HepG2 (cell line): ENCODE measurements at regions not wholly inside any gene's neighbourhood (a gene's known extent, or its start where the extent isn't known, plus 50 kb on each side); places are given as distances from the start of the nearest gene placed in this dataset.

Experiments
- ATAC-seq: fragments of 200-7000 bp; cut with Tn5 transposase; 3 replicates; pipeline ENCODE4 v1.9.1; 2020; ENCODE audit warnings: mild to moderate bottlenecking, moderate library complexity
- BruUV-seq: library from RNA; stranded (reverse); fragments of 400-500 nt; replicated peaks from 2 replicates; lab custom pipeline; 2021; lab: Mats Ljungman, UMichigan
- CTCF ChIA-PET: fragments of 300-600 bp; formaldehyde crosslinking; extraction: SDS; loops from one replicate; lab custom pipeline; 2021; ENCODE audit warnings: low total read pairs, inconsistent platforms, low intra/inter-chr PET ratio; lab: Yijun Ruan, JAX
- POLR2A ChIA-PET: fragments of 350-600 bp; sonication (Branson Sonifier 250); formaldehyde crosslinking; loops from one replicate; lab custom pipeline; 2020; ENCODE audit warnings: antibody characterized with exemption, inconsistent platforms; lab: Yijun Ruan, JAX
- DNase-seq: peaks from one replicate; pipeline ENCODE4 v3.0.0-alpha.2; 2015; ENCODE audit warnings: low spot score
- FAIRE-seq: peaks from 3 replicates; lab custom pipeline; 2011; peaks lifted over from hg19 to GRCh38; lab: Jason Lieb, UNC
- H2AFZ ChIP-seq: one replicate; pipeline ENCODE4 v1.6.1; 2011; ENCODE audit warnings: low read length, inconsistent platforms
- H3K27ac ChIP-seq: fragments of 300-600 bp; 3 replicates; pipeline ENCODE4 v1.8.0; 2011; ENCODE audit warnings: mixed run types, mild to moderate bottlenecking, mixed read lengths, low read length, inconsistent platforms; ENCODE audit not compliant: insufficient read depth; ENCODE audit errors: extremely low read length
- H3K27me3 ChIP-seq, 2 experiments: fragments of 200-600 bp in 1 of 2; 2 replicates in 1 of 2; 3 replicates in 1 of 2; pipeline versions ENCODE4 v1.6.0 to v1.8.0; 2011; ENCODE audit warnings: low read length in 2 of 2, mild to moderate bottlenecking in 2 of 2, moderate library complexity in 2 of 2, inconsistent platforms in 1 of 2; ENCODE audit not compliant: insufficient read depth in 2 of 2, control insufficient read depth in 1 of 2
- H3K36me3 ChIP-seq, 2 experiments: fragments of 200-600 bp in 1 of 2; replicated peaks in 1 of 2; 2 replicates in 1 of 2; 3 replicates in 1 of 2; pipeline versions ENCODE4 v1.5.1 to v1.8.0; 2011; ENCODE audit warnings: low read length in 2 of 2, inconsistent platforms in 1 of 2; ENCODE audit not compliant: insufficient read depth in 2 of 2, control insufficient read depth in 1 of 2
- H3K4me1 ChIP-seq: 2 replicates; pipeline ENCODE4 v1.5.1; 2012; ENCODE audit warnings: low read length, inconsistent platforms; ENCODE audit not compliant: insufficient read depth
- H3K4me2 ChIP-seq: 2 replicates; pipeline ENCODE4 v1.6.0; 2011; ENCODE audit warnings: low read depth, low read length, inconsistent platforms
- H3K4me3 ChIP-seq, 3 experiments: fragments of 200-600 bp in 1 of 3; sonication (generic), shearing (Covaris generic) in 1 of 3; replicated peaks in 1 of 3; 2 replicates each; pipeline ENCODE4 v1.5.1; 2011 to 2016; ENCODE audit warnings: low read length in 3 of 3, inconsistent platforms in 2 of 3, low read depth in 2 of 3, mild to moderate bottlenecking in 2 of 3, control low read depth in 1 of 3, mixed read lengths in 1 of 3; ENCODE audit not compliant: insufficient read depth in 1 of 3
- H3K79me2 ChIP-seq: one replicate; pipeline ENCODE4 v1.6.1; 2011; ENCODE audit warnings: low read length, inconsistent platforms; ENCODE audit not compliant: insufficient read depth
- H3K9ac ChIP-seq: 2 replicates; pipeline ENCODE4 v1.6.0; 2011; ENCODE audit warnings: mild to moderate bottlenecking, low read depth, low read length, inconsistent platforms; ENCODE audit not compliant: insufficient read depth
- H3K9me3 ChIP-seq: 2 replicates; pipeline ENCODE4 v1.5.1; 2012; ENCODE audit warnings: mild to moderate bottlenecking, low read length
- H4K20me1 ChIP-seq: 2 replicates; pipeline ENCODE4 v1.6.0; 2011; ENCODE audit warnings: inconsistent platforms, mild to moderate bottlenecking, low read length, moderate library complexity; ENCODE audit not compliant: insufficient read depth
- ATF3 ChIP-seq: sonication (generic); formaldehyde crosslinking; IDR thresholded peaks from 2 replicates; pipeline ENCODE4 v1.4.0; 2020; ENCODE audit warnings: missing genetic modification reagents
- CEBPZ ChIP-seq: IDR thresholded peaks from 2 replicates; pipeline ENCODE4 v1.6.1; 2012; ENCODE audit warnings: low read length, improper control_type of control experiment
- FOXM1 ChIP-seq: sonication (generic); formaldehyde crosslinking; IDR thresholded peaks from 2 replicates; pipeline ENCODE4 v1.5.0; 2020; ENCODE audit warnings: missing genetic modification reagents
- GPBP1L1 ChIP-seq: sonication (generic); formaldehyde crosslinking; IDR thresholded peaks from 2 replicates; pipeline ENCODE4 v1.5.0; 2020; ENCODE audit warnings: mild to moderate bottlenecking, missing genetic modification reagents
- HNF4A ChIP-seq: sonication (generic); formaldehyde crosslinking; IDR thresholded peaks from 2 replicates; pipeline ENCODE4 v1.4.0; 2020; ENCODE audit warnings: missing genetic modification reagents
- HNF4G ChIP-seq, 2 experiments: sonication (generic) in 1 of 2; formaldehyde crosslinking in 1 of 2; IDR thresholded peaks; 2 replicates each; pipeline versions ENCODE4 v1.4.0 to v1.6.1; 2011 to 2020; ENCODE audit warnings: borderline replicate concordance in 2 of 2, low read depth in 2 of 2, mild to moderate bottlenecking in 2 of 2, low read length in 1 of 2, missing genetic modification reagents in 1 of 2, moderate library complexity in 1 of 2
- NCOR1 ChIP-seq: fragments of 200-600 bp; sonication (generic); IDR thresholded peaks from 2 replicates; pipeline ENCODE4 v1.7.0; 2017; ENCODE audit warnings: antibody characterized with exemption, low read length, borderline replicate concordance
- NR2C2 ChIP-seq: sonication (generic); formaldehyde crosslinking; IDR thresholded peaks from 2 replicates; pipeline ENCODE4 v1.4.0; 2020; ENCODE audit warnings: missing genetic modification reagents, mild to moderate bottlenecking, moderate library complexity, borderline replicate concordance
- NR2F6 ChIP-seq, 2 experiments: IDR thresholded peaks; 2 replicates each; pipeline ENCODE4 v1.6.1; 2016; ENCODE audit warnings: antibody characterized with exemption in 1 of 2, mild to moderate bottlenecking in 1 of 2
- SYNCRIP ChIP-seq: fragments of 200-400 bp; formaldehyde crosslinking; IDR thresholded peaks from 2 replicates; pipeline ENCODE4 v1.6.1; 2018; ENCODE audit warnings: mild to moderate bottlenecking, low read depth, low read length; ENCODE audit not compliant: insufficient read depth
- WIZ ChIP-seq: sonication (generic); formaldehyde crosslinking; IDR thresholded peaks from 2 replicates; pipeline ENCODE4 v1.5.1; 2020; ENCODE audit warnings: mild to moderate bottlenecking, missing genetic modification reagents
- ZBTB26 ChIP-seq: IDR thresholded peaks from 2 replicates; pipeline ENCODE4 v1.6.1; 2016; ENCODE audit warnings: missing compliant biosample characterization, missing genetic modification reagents, borderline replicate concordance
- ZFP36L2 ChIP-seq: sonication (generic); formaldehyde crosslinking; IDR thresholded peaks from 2 replicates; pipeline ENCODE4 v1.4.0; 2020; ENCODE audit warnings: missing genetic modification reagents
- ZKSCAN1 ChIP-seq: fragments of 150-350 bp; IDR thresholded peaks from 2 replicates; pipeline ENCODE4 v1.6.1; 2014; ENCODE audit warnings: low read length
- ZMYM2 ChIP-seq: sonication (generic); formaldehyde crosslinking; IDR thresholded peaks from 2 replicates; pipeline ENCODE4 v1.8.0; 2022; ENCODE audit warnings: mild to moderate bottlenecking, missing genetic modification reagents
- ZNF713 ChIP-seq: sonication (generic); formaldehyde crosslinking; IDR thresholded peaks from 2 replicates; pipeline ENCODE4 v1.4.0; 2020; ENCODE audit warnings: mild to moderate bottlenecking, missing genetic modification reagents
- ZNF788 ChIP-seq: sonication (generic); formaldehyde crosslinking; IDR thresholded peaks from 2 replicates; pipeline ENCODE4 v1.5.0; 2020; ENCODE audit warnings: mild to moderate bottlenecking, missing genetic modification reagents, borderline replicate concordance
- WGBS: methylation state at CpG from one replicate; pipeline ENCODE4 v1.1.6; 2017; ENCODE audit warnings: low lambda C conversion rate; 5-methylcytosine and 5-hydroxymethylcytosine counted together
- in situ Hi-C: cut with HindIII; loops from 2 replicates; pipeline ENCODE4 v1.10.0; 2017; ENCODE audit warnings: low pct_unique_long_range_greater_than_20kb; ENCODE audit not compliant: extremely low pct_ligation_motif_present
- intact Hi-C: fragments of 100-400 bp; cut with micrococcal nuclease; formaldehyde crosslinking; loops from one replicate; pipeline ENCODE4 v1.10.0; 2022; ENCODE audit not compliant: unreplicated experiment

- Histone ChIP-seq H3K36me3 (no peaks in the 10 kb centered on the region), H2AFZ (no peak overlapping the region), H4K20me1 (no peaks in the 10 kb centered on the region), H3K79me2 (no peaks in the 10 kb centered on the region), H3K27me3 (no peaks in the 10 kb centered on the region), H3K9me3 (no peaks in the 10 kb centered on the region), H3K4me2 (no peak overlapping the region), H3K9ac (no peak overlapping the region), H3K4me3 (no peak overlapping the region), H3K4me1 (peaks cover 7% of the 10 kb centered on the region), H3K27ac (no peak overlapping the region)
- intact Hi-C loops (no loop called here), in situ Hi-C loops (no loop called here)
- ATAC-seq (no peak; the same call in 2 of the 3 replicates), FAIRE-seq (no peak), DNase-seq (no peak)
- ChIA-PET POLR2A (no interaction called here), CTCF (no interaction called here)
- TF ChIP-seq ZFP36L2 (CRISPR knock-in tag) (no peak), HNF4G (IDR thresholded peaks at IDR 0.05; ENCODE audit: borderline replicate concordance, low read depth, low read length) (0 out of 2 replicates have a peak, but pooled peaks have one; percentile 32), HNF4G (CRISPR knock-in tag; IDR thresholded peaks at IDR 0.05; ENCODE audit: borderline replicate concordance, low read depth) (no peak), NR2F6 (IDR thresholded peaks at IDR 0.05) (no peak), NR2F6 (CRISPR knock-in tag; IDR thresholded peaks at IDR 0.05) (no peak), WIZ (no peak), HNF4A (CRISPR knock-in tag) (peak; percentile 42), ZNF713 (CRISPR knock-in tag) (no peak), ZBTB26 (CRISPR knock-in tag) (no peak), GPBP1L1 (CRISPR knock-in tag) (no peak), ZKSCAN1 (peak; percentile 57; the same call in 1 of the 2 replicates), ZMYM2 (no peak), NCOR1 (peak; percentile 19; the same call in 1 of the 2 replicates), CEBPZ (no peak), ZNF788 (CRISPR knock-in tag) (no peak), SYNCRIP (no peak), NR2C2 (CRISPR knock-in tag) (no peak), FOXM1 (CRISPR knock-in tag) (no peak), ATF3 (CRISPR knock-in tag) (no peak)
- BruUV-seq, result no TSS peak
- WGBS, result 4% methylated on average over 3 of the region's 3 CpGs
Observed at GRCh38 chr4:169327951-169328350, 57.2 kb upstream of the SH3RF1 start.
